GM18502 (cell line): ENCODE measurements at regions not wholly inside any gene's neighbourhood (a gene's known extent, or its start where the extent isn't known, plus 50 kb on each side); places are given as distances from the start of the nearest gene placed in this dataset.
"Not testable (repeated sequence)": the region's sequence is repeated elsewhere in the genome, so short reads cannot be mapped to it uniquely, and the experiment has no call there.

ENCODE experiments used
- ATAC-seq: cut with Tn5 transposase; IDR thresholded peaks from one replicate; pipeline ENCODE4 v1.9.1; 2021; ENCODE audit warnings: mild to moderate bottlenecking; ENCODE audit not compliant: unreplicated experiment, poor library complexity

DNA sequence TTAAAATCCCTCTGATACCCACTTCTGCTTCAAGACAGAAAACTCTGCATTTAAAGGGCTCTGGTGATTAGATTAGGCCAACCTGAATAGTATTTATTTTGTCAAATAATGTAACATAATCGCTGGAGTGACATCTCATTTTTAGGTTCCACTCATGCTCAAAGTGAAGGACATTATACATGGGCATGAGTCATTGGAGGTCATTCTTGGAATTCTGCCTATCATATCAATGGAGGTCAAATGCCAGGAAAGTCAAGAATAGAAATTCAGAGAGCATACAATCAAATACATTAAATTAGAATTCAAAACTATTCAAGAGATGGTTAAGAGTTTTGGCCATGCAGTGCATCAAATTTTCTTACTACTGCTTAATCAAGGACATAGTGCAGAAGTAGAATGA is 50.8 kb upstream of the PRSS1 start:
- no peak for ATAC-seq

- no peak for ATAC-seq
Measured at GRCh38 chr7:142697270-142697669, 52.0 kb upstream of the PRSS1 start.

DNA sequence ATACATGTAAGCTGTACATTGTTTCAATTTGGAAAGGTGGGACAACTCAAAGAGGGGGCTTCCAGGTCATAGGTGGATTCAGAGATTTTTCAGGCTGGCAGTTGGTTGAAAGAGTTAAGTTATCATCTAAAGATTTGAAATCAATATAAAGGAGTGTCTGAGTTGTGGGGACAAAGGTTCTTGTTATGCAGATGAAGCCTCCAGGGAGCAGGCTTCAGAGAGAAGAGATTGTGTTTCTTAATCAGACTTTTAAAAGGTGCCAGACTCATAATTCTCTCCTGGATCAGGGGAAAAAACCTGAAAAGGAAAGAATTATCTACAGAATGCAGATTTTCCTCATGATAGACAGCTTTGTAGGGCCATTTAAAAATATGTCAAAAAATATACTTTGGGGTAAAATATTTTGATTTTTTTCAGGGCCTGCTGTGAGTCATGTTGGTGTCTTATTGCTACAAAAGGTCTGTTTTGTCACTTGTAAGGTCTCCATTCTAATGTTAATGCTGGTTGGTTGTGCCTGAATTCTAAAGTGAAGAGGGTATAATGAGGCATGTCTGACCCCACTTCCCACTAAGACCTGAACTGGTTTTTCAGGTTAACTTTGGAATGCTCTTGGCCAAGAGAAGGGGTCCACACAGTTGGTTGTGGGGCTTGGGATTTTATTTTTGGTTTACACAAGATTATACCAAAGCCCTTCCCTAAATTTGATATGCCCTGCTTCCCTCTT is 52.7 kb upstream of the PRSS1 start:
- no peak for ATAC-seq

DNA sequence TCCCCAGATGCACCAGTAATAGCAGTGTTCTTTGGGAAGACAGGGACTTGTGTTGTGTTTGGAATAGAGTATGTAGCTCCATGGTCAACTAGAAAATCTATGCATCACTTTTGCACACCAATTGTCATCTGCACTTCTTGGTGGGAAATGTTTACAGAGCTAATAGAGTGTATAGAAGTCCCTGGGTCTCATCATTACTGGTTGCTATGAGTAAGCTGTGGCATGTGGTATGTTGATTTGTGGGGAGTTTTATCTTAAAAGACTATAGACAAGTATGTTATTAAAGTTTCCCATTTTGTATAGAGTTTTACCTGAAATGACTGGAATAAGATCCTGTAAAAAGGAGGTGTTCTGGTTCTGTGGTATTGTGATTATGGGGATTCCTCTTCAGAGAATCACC is 55.4 kb upstream of the PRSS1 start:
- no peak for ATAC-seq

GRCh38 chr7:142690554-142691182 is 58.6 kb upstream of the PRSS1 start:
- no peak for ATAC-seq

- ATAC-seq: no peak
Measured at GRCh38 chr7:142689439-142690120, 59.7 kb upstream of the PRSS1 start.

DNA sequence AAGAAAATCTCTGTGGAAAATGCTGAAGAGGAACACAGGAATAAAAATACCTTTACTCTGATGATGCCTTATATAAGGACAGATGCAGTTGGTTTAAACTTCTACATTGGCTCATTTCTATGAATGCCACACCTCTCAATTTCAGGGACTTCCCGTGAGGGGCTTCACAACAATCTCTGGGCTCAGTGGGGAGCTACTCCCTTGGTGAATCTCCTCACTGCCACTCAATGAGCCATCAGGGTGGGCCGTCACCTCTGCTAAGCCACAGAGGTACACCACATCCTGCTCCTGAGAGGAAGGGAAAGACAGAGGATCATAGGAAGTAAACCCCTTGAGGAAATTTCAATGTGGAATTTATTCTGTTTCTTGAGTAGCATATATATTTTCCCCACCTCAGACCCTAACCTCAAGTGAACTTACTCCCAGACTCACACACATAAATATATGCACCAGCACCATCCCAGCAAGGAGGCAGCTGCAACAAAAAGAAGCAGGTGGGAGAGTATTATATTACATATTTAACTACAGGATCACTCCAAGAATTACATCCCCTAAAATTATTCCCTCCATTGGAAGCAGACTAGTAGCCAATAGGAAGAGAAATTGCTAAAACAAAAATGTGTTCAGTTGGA is 63.3 kb upstream of the PRSS1 start:
- ATAC-seq: no peak

DNA sequence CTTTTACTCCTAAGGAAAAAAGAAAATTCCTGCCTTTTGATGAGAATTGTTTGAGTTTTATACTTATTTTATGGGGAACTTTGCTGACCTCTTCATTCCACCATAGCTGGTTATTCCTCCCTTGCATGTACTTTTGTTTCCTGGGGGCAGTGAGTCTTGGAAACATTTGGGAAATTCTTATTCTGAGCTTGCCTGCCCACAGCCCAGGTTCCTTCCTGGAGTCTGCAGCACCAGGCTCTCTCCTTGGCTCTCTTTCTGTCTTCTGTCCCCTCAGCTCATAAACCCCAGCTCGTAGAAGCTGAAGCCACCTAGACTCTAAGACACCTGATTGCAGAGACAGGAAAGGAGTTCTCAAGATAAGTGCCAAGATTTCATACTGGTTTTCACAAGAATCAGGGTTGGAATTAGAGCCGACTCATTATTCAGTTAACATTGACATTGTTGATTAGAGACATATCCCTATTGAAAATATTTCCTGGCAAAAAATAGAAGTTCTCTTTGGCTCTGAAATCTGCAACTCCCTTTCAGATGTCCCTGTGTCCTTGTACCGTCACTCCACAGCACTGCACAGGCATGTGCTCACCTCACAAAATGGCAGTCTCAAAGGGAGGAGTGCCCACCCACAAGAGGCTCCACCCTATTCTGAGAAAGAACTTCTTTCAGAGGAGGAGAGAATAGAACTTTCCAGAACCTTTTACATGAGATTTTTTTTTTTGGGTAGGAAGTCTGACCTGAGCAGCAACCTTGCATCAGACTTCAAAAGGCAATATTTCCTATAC is 67.8 kb upstream of the PRSS1 start:
- ATAC-seq: no peak

DNA sequence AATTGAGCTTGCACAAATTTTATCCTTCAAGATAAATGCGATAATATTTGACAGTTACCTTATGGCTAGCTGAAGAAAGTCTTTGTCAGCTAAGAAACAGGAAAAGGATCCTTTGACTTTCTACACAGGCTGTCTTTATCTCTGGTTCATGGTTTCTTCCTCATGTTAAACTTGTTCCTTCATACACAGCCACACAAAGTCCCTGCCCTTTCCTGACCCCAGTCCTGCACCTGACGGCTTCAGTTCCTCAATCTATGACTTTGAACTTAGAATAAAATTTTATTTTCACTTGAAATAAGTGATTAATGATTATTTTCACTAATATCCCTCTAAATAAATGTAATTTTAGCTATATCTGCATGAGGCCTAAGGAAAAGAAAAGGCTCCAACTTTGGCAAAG is 77.8 kb upstream of the PRSS1 start:
- no peak for ATAC-seq

GRCh38 chr7:142670511-142670910 is 78.8 kb upstream of the PRSS1 start:
- no peak for ATAC-seq

DNA sequence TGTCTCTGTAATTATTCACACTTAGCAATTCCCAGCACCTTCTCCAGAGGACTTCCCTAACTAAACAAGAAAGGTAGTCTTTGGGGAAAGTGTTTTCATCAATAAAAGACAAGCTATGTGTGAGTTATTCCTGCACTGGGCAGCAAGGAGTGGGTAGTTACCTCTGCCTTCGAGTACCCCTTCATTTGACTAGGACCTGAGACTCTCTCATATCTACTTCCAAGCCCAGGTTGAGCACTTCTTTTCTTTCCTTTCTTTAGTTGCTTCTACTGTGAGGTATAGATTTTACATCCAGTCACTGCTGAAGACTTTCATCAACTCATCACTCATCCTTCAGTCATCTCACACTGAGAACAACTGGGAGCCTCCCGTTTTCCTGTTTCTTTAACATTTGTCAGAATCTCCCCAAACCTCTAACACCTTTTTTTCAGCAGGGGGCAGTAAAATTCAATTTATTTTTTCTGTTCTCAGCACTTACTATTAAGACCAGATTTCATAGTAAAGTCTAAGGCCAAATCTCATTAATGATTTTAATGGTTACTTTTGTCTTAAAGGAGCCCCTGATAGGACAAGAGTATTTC is 80.1 kb upstream of the PRSS1 start:
- ATAC-seq: no peak

GRCh38 chr7:142668495-142668894 is 80.8 kb upstream of the PRSS1 start:
- peak; percentile 59 for ATAC-seq

DNA sequence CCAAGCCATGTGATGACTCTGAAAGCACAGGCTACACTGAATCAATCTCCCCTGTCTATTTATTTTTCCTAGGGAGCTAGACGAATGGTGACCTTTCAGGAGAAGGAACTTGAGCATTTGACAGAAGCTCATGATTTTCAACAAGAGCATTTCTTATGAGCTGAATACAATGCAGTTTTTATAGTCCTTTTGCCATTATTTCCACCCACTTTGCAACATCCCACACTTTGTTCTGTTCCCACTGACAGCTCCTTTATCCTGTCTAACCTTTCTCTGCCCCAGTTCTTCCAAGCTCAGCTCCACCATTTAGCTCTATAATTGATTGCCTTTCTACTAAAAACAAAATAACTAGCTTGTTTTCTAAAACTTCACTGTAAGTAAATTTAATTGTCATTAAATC is 91.9 kb upstream of the PRSS1 start:
- ATAC-seq: no peak

- no peak for ATAC-seq
Measured at GRCh38 chr7:142654398-142654797, 94.9 kb upstream of the PRSS1 start.

- no peak for ATAC-seq
Measured at GRCh38 chr7:142647749-142648148, 101.5 kb upstream of the PRSS1 start.

DNA sequence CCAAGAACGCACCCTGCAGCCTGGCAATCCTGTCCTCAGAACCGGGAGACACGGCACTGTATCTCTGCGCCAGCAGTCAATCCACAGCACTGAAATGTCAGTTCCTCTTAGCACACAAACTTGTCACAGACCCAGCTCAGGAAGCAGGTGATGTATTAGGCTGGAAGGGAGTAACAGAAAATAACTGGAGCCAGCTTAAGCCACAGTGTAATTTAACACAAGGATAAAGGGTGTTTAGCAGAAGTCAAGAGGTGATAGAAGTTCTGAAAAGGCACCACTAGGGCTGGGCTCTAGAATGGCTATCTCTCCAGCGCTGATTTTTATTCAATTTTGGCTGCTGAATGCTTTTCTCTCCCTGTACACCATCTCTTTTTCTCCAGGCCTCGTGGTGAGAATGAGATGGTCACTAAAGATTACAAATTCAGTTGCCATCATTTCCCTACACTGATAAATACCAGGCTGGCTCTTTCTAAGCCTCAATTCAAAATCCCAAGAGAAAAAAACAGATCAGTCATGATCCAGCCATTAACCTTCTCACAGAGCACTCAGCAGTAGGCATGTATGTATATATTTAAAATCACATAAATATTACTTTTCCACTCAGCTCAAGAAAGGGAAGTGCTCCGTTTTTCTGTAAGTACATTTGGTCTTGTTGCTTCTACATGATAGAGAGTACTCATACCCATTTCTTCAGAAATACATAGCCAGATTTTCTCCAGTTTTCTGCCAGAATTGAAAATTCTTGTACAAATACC is 102.7 kb upstream of the PRSS1 start:
- no peak for ATAC-seq

GRCh38 chr7:142645777-142646176 is 103.5 kb upstream of the PRSS1 start:
- no peak for ATAC-seq

GRCh38 chr7:142642316-142642715 is 107.0 kb upstream of the PRSS1 start:
- ATAC-seq: no peak

GRCh38 chr7:142641252-142641651 is 108.0 kb upstream of the PRSS1 start:
- ATAC-seq: not testable (repeated sequence)
